Endothelial cell of umbilical vein (primary cell): ENCODE measurements at regions not wholly inside any gene's neighbourhood (a gene's known extent, or its start where the extent isn't known, plus 50 kb on each side); places are given as distances from the start of the nearest gene placed in this dataset.

Source experiments
- GATA2 ChIP-seq: IDR thresholded peaks from 2 replicates; pipeline ENCODE4 v1.7.0; 2011; ENCODE audit warnings: low read depth, mild to moderate bottlenecking, moderate library complexity, mixed read lengths, low read length; ENCODE audit not compliant: insufficient read length, insufficient read depth
- JUN ChIP-seq: IDR thresholded peaks from 2 replicates; pipeline ENCODE4 v1.6.1; 2011; ENCODE audit warnings: borderline replicate concordance, low read depth; ENCODE audit not compliant: insufficient read length, insufficient read depth
- MYC ChIP-seq: IDR thresholded peaks from one replicate; pipeline ENCODE4 v1.6.1; 2011; ENCODE audit warnings: mild to moderate bottlenecking, low read depth, low read length
- POLR2A ChIP-seq: IDR thresholded peaks from 2 replicates; pipeline ENCODE4 v1.6.1; 2012; ENCODE audit warnings: low read depth, mild to moderate bottlenecking, control low read depth, low read length
- TF ChIP-seq, protein P1 (sequence below), 2 donors: IDR thresholded peaks; 1 replicate in 1 of 2; 2 replicates in 1 of 2; pipeline ENCODE4 v1.5.1; 2011; ENCODE audit warnings: low read length in 2 of 2, mild to moderate bottlenecking in 2 of 2, moderate library complexity in 2 of 2, control low read depth in 1 of 2, inconsistent platforms in 1 of 2, low read depth in 1 of 2; ENCODE audit not compliant: insufficient read depth in 1 of 2; ENCODE audit errors: extremely low read depth in 1 of 2
- TF ChIP-seq, protein P2 (sequence below): IDR thresholded peaks from 2 replicates; pipeline ENCODE4 v1.6.1; 2011; ENCODE audit not compliant: insufficient read depth, insufficient read length

DNA sequence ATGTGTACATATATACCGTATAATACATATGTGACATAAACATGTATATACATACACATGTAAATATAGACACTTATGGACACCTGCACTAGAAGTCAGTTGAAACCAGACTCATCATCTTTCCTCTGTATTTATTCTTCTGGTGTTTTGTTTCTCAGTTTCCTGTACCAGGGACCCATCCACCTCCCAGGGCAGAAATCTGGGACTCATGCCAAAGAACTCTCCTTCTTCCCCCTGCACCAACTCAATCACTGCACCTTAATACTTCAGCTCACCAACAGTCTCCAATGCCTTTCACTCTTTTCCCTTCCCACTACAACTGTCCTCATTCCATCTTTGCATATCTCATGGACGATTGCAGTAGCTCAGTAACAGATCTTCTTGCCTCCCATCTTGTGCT lies 428.0 kb downstream of the FBXO15 start:
- TF ChIP-seq, protein P1, sequence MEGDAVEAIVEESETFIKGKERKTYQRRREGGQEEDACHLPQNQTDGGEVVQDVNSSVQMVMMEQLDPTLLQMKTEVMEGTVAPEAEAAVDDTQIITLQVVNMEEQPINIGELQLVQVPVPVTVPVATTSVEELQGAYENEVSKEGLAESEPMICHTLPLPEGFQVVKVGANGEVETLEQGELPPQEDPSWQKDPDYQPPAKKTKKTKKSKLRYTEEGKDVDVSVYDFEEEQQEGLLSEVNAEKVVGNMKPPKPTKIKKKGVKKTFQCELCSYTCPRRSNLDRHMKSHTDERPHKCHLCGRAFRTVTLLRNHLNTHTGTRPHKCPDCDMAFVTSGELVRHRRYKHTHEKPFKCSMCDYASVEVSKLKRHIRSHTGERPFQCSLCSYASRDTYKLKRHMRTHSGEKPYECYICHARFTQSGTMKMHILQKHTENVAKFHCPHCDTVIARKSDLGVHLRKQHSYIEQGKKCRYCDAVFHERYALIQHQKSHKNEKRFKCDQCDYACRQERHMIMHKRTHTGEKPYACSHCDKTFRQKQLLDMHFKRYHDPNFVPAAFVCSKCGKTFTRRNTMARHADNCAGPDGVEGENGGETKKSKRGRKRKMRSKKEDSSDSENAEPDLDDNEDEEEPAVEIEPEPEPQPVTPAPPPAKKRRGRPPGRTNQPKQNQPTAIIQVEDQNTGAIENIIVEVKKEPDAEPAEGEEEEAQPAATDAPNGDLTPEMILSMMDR (IDR thresholded peaks at IDR 0.05; ENCODE audit: extremely low read depth in 1 of 2, insufficient read depth in 1 of 2, low read depth in 1 of 2, low read length in 2 of 2) = no peak
- TF ChIP-seq MYC (no peak), JUN (no peak), POLR2A (no peak), GATA2 (no peak)
- TF ChIP-seq, protein P2, sequence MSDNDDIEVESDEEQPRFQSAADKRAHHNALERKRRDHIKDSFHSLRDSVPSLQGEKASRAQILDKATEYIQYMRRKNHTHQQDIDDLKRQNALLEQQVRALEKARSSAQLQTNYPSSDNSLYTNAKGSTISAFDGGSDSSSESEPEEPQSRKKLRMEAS = no peak
